AG09309 (cell line): ENCODE measurements at regions not wholly inside any gene's neighbourhood (a gene's known extent, or its start where the extent isn't known, plus 50 kb on each side); places are given as distances from the start of the nearest gene placed in this dataset.

Experiments used
- DNase-seq: peaks from one replicate; pipeline ENCODE4 v3.0.0-alpha.2; 2010; ENCODE audit warnings: low read depth
- H3K4me3 ChIP-seq: 2 replicates; pipeline ENCODE4 v1.5.1; 2011; ENCODE audit warnings: mild to moderate bottlenecking, low read depth, low read length, moderate library complexity; ENCODE audit not compliant: control insufficient read depth
- CTCF ChIP-seq: IDR thresholded peaks from 2 replicates; pipeline ENCODE4 v1.5.1; 2011; ENCODE audit warnings: mild to moderate bottlenecking, low read depth, low read length, inconsistent platforms; ENCODE audit not compliant: insufficient read depth, control insufficient read depth; ENCODE audit errors: missing control alignments

GRCh38 chr5:73254642-73255041 is 81.6 kb downstream of the TMEM174 start:
- TF ChIP-seq CTCF: no peak
- H3K4me3 ChIP-seq: no peak overlapping the region
- DNase-seq: no peak

GRCh38 chr5:73253047-73253660 is 80.2 kb downstream of the TMEM174 start:
- DNase-seq: no peak
- H3K4me3 ChIP-seq: no peak overlapping the region
- TF ChIP-seq CTCF: no peak

GRCh38 chr5:73250645-73251044 is 77.7 kb downstream of the TMEM174 start:
- H3K4me3 ChIP-seq: no peak overlapping the region
- no peak for DNase-seq
- TF ChIP-seq CTCF: no peak

GRCh38 chr5:73242735-73243134 is 69.7 kb downstream of the TMEM174 start:
- TF ChIP-seq CTCF: no peak
- DNase-seq: no peak
- no peak overlapping the region for H3K4me3 ChIP-seq

- DNase-seq: no peak
- TF ChIP-seq CTCF: no peak
- no peak overlapping the region for H3K4me3 ChIP-seq
Observed at GRCh38 chr5:73238873-73239272, 65.9 kb downstream of the TMEM174 start.

- no peak for DNase-seq
- no peak overlapping the region for H3K4me3 ChIP-seq
- no peak for TF ChIP-seq CTCF
Observed at GRCh38 chr5:73236541-73237128, 63.6 kb downstream of the TMEM174 start.
